Hematopoietic multipotent progenitor cell treated with erythropoietin and hydrocortisone succinate and interleukin-3 and kit ligand, for 8 days (in vitro differentiated cells): ENCODE measurements at regions not wholly inside any gene's neighbourhood (a gene's known extent, or its start where the extent isn't known, plus 50 kb on each side); places are given as distances from the start of the nearest gene placed in this dataset.
"Not testable (repeated sequence)": the region's sequence is repeated elsewhere in the genome, so short reads cannot be mapped to it uniquely, and the experiment has no call there.

ENCODE experiments used
- DNase-seq: peaks from one replicate; pipeline ENCODE4 v3.0.0-alpha.2; 2015

DNA sequence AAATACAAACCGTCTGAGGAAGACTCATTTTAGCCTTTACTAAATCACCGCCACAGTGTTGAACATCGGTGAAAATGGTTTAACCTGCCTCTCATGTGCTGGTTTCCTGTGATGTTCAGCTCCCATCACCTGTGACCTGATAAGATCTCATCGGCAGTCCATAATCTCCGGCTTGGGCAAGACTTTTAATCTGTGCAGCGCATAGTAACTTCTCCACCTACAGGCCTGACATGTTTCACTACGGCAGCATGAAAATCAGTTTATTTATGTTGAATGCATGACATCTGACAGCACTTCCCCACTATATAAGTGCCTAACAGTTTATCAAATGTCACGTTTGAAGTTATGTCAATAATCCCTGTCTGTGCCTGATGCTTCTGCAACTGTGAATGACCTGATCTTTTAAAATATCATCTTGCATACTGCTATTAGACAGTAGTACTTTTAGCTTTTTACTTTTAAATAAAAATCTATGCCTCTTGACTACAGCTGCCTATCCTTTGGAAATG is 1919.8 kb upstream of the AGA start:
- no peak for DNase-seq

DNA sequence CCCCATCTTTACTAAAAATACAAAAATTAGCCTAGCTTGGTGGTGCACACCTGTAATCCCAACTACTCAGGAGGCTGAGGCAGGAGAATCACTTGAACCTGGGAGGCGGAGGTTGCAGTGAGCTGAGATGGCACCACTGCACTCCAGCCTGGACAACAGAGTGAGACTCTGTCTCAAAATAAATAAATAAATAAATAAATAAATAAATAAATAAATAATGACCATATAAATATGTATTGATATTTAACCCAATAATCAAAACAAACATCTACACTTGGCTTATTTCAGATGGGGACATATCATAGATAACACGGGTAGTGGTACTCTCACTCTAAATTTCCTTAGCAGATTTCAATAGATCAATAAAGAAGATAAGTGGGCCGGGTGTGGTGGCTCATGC is 1923.7 kb upstream of the AGA start:
- DNase-seq = not testable (repeated sequence)

DNA sequence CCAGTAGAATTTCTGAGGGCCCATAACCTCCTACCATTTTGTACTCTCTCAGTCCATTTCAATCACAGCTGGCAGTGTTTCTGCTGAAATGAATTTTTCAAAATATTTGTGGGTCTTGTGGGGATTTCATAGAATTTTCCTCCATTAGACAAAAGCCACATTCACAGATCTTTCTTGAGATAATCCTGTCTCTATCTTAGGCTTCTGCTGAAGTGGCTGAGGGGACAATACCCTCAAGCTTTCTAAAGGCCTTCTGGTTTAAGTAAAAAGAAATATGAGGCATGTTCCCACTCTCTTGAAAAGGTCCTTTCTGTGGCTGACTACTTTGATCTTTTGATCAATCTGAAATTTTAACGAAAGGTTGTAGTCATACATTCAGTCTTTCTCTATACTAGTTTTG is 1930.0 kb upstream of the AGA start:
- DNase-seq = no peak

DNA sequence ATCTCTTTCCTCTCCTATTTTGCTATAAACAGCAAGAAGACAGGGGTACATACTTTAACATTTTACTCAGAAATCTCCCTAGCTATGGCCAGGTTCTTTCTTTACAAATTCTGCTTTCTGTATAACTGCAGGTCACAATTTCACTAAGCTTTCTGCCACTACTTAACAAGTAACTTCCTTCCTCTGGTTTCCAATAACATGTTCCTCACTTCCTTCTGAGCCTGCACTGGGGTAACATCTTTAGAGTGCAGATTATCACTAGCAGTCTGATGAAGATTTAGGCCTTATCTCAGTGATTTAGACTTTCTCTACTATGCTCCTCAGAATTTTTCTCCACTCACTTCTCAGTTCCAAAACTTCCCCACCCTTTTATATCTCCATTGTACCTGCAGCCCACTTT is 1930.5 kb upstream of the AGA start:
- DNase-seq = no peak

DNA sequence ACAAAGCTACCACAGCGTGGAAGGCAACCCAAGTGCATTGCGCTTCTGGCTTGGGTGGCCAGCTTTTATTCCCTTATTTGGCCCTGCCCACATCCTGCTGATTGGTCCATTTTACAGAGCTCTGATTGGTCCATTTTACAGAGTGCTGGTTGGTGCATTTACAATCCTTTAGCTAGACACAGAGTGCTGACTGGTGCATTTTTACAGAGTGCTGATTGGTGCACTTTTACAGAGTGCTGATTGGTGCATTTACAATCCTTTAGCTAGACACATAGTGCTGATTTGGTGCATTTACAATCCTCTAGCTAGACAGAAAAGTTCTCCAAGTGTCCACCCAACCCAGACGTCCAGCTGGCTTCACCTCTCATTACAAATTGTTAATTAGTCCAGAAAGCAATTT is 1936.6 kb upstream of the AGA start:
- not testable (repeated sequence) for DNase-seq

DNA sequence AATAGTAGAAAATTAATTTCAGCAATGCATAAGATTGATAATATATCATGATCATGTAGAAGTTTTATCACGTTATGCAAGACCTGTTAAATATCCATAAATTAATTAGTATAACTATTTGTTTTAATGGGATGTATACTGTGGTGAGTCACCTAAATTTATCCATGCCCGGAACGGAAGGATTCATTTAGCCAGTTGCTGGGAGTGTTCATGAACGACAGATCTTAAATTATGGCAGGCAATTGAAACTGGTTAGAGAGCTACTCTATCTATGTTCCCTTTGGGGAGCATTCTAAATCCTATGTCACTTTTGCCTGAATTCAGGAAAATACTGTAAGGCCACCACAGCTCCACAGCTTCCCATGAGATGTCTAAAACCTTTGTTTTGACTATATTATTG is 1950.5 kb upstream of the AGA start:
- DNase-seq = no peak

DNA sequence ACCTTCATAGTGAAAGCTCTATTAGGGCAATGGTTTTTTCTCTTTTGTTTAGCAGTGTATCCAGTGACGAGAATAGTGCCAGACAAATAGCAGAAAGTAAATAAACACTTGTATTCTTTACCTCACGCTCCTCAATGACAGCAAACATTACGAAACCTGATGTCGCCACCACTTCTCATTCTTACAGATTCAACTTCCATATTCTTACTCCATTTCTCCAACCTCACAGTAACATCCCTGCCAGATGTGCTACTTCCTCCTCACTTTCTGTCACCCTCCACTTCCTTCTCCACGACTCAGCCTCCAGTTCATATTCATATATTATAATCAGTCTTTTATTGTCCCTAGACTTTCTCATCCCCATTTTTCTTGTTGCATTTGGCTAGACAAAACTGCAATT is 1956.2 kb upstream of the AGA start:
- DNase-seq = no peak

DNA sequence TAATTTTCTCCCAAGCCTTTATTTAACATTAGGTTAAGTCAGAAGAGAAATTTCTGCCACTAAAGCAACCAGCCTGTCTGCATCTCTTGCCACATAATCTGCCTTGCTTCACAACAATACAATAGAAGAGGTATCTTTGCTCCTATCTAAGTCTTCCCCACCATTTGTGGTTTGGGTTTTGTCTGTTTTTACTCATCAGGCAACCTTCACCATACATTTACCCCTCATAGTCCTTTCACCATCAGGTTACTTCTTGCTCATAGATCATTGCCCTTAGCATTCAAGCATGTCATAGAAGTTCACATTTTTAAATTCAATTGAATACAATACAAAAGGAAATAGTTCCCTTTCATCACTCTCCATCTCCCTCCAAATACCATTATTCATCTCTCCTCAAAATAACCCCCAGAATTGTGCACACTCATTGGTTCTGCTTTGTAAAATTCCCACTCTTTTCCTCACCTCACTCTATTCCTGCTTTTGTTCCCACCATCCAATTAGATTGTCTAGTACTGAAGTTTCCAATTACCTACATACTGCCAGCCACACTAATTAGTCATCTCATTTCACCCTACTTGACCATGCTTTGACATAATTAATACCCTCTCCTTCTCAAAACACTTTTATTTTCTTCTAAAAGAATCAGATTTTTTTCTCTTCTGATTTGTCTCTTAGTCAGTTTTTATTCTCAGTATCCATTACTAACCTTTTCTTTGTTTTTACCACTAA is 1957.0 kb upstream of the AGA start:
- no peak for DNase-seq

DNA sequence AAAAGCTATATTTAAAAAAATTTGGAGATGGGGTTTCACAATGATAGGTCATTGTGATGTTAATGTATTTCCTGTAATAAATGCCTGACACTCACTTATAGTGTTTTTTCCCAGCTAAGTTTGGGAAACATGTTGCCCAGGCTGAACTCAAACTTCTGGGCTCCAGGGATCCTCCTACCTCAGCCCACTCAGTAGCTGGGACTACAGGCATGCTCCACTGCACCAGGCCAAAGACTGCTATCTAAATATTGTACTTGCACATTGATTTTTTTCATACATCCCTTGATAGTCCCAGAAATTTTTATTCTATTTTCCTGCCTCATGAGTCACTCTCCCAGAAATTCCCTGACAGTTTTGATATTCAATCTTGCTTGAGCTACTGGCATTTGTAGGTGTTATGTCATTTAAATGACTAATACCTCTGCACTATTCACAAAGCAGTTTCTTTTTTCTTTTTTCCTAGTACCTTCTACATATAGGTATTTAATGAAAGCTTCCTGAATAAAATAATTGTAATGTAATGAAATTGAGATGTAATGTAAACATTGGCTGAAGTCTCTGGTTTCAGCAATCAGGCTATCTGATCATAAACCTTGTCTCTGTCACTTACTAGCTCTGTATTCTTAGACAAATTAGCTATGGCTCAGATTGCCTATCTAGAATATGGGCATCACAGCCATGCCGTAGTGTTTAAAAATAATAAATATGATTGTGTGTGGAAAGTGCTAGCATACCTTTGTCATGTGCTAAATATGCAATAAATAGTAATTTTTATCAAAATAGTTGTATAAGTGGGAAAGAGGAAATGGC is 1973.0 kb upstream of the AGA start:
- no peak for DNase-seq

DNA sequence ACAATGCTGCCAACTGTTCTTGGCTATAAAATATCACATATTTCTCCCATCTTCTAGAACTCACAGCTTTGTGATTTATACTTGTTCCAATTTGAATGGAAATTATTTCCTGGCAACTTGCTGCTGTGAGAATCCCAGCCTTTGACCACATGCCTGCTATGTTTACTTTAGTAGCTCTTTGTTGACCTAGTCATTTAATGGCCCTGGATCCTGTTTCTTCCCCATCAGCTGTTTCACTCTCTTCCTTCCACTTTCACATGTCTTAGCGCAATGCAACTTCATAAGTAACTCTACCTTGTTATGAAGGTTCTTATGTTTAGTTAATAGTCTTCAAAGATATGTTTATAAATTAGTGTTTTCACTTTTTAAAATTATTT is 1973.6 kb upstream of the AGA start:
- no peak for DNase-seq

DNA sequence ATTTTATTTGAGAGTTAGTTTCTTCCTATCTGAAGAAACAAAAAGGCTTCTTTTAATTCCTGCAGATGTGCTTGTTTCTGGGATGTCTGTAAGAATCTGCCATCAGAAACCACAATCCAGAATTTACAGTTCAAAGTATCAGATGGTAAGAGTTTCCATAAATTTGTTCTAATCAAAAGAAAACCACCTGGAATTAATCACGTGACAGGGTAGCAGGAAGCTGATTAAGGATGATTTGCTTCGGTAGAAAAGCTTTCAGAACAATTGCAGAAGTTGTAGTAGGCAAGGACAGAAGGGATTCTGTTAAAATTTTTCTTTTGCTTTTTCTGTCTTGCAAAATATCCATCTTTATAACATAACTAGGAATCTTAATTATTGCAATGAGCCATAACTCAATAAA is 1975.1 kb upstream of the AGA start:
- no peak for DNase-seq

DNA sequence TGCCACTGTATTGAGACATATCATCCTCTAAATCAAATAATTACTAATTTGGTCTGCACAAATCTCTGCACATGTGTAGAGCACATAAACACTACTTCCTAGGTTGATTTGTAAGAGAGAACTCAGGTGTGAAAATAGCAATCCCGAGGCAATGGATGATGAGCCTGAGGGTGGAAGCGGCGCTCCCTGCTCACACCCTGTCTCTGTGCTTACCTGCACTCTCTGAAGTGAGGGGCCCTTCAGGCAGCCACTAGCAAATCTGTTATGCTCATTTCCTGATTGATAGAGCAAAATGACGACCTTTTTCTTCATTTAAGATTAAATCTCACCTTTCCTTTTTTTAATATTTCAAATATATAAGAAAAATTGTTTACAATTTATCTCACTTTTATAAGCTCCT is 1995.7 kb upstream of the AGA start:
- DNase-seq = no peak

DNA sequence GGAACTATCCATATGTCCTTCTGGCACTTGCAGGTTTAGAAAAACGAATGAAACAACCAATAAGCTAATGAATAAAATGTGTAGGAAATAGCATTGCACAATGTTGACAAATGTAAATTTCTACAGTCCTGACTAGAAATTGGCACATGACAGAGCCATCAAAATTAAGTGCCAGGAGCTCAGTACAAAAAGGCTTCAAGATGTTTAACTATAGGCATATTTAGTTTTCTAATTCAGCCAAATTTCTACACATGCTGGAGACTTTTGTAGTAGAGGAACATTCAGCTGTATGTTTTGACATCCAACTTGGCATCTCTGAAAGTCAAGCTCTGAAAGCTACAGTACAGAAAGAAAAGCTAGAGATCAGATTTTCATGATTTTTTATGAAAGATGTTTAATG is 1999.4 kb upstream of the AGA start:
- no peak for DNase-seq

DNA sequence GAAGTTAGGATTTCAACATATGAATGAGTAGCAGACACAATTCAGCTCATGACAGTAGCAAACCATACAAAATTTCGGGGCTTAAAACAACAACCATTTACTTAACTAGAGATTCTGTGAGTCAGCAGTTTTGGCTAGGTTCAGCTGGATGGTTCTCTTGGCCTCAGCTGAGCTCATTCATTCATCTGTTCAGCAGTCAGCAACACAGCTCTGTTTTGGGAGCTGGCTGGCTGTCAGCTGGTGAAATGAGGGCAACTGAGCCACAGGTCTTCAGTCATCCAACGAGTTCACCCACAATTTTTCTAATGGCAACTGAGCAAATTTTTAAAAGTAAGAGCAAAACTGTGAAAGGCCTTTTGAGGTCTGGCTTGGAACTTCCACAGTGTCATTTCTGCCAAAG is 2005.1 kb upstream of the AGA start:
- DNase-seq = no peak

DNA sequence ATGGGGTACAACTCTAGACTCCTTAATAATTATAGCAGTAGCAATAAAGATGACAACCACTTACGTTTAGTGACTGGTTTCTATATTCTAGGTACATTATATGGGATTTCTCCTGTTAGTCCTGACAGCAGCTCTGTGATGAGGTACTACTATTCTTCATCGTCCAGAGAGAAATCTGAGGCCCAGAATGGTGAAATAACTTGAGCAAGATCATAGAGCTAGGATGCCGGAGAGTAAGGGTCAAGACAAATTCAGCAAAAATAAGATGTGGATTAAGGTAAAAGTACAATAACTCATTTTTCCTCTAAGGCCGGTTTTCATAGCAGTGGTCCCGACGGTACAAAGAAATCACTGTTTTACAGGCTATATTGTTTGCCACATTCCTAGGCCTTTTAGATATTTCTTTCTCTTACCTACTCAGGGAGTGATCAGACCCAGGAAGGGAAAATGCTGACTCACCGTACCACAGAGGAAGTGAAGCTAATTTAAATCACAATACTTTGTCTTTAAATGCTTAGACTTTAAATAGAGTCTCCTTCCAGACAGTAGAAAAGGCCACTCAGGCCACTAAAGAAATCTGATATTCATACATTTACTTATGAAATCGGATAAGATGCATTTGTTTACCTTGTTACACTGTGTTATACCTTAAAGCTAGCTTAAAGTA is 2023.0 kb upstream of the AGA start:
- DNase-seq = no peak

DNA sequence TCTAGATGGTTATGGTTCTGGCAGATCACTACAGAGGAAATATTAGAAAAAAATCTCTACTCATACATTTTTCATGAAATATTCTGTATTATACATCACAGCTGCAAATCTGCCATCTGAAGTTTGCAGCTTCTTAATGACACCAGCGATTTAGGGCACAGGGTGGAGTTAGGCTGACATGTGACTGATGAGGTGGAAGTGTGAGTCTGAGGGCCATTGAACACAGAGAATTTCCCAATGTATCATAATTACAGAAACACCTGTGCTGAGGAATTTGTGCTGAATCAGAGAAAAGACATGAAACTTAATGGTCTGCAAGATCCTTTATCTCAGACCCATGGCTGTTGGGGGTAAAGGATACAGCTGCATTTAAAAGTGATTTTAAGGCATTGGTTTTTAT is 2025.6 kb upstream of the AGA start:
- no peak for DNase-seq

DNA sequence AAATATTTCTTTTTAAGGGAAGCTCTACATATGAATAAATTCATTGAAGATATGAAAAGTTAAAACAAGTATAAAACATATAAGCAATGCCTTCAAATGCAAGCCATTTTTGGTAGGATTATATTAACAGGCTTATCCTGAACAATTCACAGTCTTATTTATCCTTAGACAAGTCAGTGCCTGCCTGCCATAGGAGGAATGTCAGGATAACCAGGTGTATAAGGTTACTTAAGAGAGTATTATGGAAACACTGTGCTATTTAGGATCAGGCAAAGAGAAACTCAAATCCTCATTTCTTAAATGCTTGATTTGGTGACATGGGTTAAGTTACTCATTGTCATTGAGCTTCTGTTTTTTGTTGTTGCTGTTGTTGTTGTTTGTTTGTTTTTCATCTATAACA is 2029.9 kb upstream of the AGA start:
- DNase-seq = no peak

DNA sequence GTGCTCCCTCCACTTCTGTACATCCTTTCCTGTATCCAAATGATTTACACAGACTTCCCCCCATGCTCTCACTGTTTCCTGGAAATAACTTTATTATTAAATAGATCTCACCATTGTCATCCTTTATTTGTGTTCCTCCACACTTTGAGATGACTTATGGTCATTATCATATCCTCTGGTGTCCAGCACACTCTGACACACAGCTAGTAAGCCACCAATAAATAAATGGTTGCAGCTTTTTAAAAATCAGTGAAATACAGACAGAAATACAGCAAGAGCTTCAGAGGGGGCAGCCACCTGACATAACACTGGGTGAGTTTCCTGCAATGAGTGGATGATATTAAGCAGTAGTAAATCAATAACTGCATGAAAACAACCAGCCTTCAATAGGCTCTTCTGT is 2036.4 kb upstream of the AGA start:
- no peak for DNase-seq

DNA sequence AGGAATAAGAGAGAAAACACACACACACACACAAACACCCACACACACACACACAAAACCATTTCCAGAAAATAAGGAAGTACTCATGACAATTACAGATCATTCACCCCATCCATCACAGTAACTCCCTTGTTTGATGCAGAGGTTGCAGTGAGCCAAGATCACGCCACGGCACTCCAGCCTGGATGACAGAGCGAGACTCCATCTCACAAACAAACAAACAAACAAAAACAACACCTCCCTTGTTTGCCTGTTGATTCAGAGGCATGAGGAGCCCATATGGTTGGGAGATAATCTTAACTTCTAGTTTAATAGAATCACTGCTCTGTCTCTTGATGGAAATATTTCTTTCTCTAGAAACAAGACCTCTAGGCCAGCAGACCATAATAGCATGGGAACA is 2043.5 kb upstream of the AGA start:
- no peak for DNase-seq

DNA sequence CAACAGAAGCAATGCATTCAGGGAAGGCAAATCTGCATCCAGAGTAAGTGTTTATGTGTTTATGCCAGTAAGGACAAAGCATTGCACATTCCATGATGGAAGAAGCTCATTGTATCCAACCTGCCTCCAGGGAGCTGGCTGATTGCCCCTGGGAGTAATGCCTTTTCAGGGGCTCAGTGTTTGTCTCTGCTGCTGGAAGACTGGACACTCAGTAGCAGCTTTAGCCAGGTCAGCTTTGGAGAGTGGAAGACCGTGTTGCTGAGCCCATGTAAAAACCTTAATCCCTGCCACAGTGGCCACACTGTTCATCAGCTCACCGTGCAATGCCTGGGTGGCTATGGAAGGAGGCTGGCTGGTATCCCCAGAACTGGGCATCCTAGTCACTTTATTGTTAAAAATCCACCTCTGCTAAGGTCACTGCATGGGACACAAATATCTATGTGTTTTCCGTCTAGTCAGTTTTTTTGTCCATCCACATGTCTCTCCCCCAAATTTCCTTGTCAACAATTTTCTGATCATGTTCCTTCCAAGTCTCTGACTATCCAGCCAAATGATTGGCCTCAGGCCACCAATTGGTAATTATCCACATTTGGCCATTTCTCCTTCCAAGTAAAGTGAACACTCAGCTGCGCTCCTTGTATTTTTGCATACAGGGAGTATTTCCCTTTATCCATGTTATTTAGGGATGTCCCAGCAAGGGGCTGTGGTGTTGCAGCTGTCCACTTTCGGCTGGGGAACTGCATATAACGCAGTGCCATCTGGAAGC is 2044.5 kb upstream of the AGA start:
- no peak for DNase-seq

DNA sequence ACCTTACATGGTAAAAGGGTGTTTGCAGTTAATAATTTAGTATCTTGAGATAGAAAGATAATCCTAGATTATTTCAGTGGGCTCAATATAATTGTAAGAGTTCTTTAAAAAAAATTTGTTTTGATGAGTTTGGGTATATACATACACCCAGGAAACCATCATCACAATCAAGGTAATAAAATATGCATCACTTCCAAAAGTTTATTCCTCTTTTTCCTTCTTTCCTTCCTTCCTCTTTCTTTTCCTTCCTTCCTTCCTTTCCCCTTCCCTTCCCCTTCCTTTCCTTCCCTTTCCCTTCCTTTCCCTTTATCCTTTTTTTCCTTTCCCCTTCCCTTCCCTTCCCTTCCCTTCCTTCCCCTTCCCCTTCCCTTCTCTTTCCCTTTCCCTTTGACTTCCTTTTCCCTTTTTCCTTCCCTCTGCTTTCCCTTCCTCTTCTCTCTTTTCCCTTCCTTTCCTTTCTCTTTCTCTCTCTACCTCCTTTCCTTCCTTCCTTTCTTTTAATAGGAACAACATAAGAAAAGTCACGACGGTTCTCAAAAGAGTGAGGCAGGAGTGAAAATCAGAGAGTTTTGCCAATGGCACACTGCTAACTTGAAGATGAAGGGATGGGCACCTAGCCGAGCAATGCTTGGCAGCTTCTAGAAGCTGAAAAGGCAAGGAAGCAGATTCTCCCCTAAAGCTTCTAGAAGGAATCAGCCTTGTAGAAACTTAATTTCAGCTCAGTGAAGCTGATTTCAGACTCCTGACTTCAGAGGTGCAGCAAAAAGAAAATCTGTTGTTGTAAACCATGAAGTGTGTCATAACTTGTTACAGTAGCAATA is 2050.2 kb upstream of the AGA start:
- no peak for DNase-seq

DNA sequence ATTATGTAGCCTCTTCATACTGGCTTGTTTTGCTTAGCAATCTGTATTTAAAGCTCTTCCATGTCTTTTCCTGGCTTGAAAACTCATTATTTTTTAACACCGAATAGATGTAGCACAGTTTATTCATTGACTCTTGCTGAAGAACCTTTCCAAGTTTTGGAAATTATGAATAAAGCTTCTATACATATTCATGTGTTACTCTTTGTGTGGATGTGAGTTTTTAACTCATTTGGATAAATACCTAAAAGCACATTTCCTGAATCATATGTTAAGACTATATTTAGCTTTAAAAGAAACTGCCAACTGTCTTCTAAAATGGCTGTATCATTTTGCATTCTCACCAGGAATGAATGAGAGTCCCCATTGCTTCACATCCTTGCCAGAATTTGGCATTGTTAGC is 2061.7 kb upstream of the AGA start:
- no peak for DNase-seq
